HepG2 (cell line): ENCODE measurements at regions not wholly inside any gene's neighbourhood (a gene's known extent, or its start where the extent isn't known, plus 50 kb on each side); places are given as distances from the start of the nearest gene placed in this dataset.

Experiments
- CHD2 ChIP-seq: IDR thresholded peaks from 2 replicates; pipeline ENCODE4 v1.6.1; 2011; ENCODE audit warnings: low read depth, low read length, improper control_type of control experiment
- CTCF ChIP-seq: sonication (generic); formaldehyde crosslinking; IDR thresholded peaks from 2 replicates; pipeline ENCODE4 v1.5.0; 2020; ENCODE audit warnings: mild to moderate bottlenecking, missing genetic modification reagents, moderate library complexity
- FLYWCH1 ChIP-seq: sonication (generic); formaldehyde crosslinking; IDR thresholded peaks from 2 replicates; pipeline ENCODE4 v1.8.1; 2023; ENCODE audit warnings: mild to moderate bottlenecking, missing genetic modification reagents
- KAT7 ChIP-seq: IDR thresholded peaks from 2 replicates; pipeline ENCODE4 v1.6.1; 2018; ENCODE audit warnings: borderline replicate concordance, missing compliant biosample characterization
- KDM3A ChIP-seq: IDR thresholded peaks from 2 replicates; pipeline ENCODE4 v1.6.1; 2018; ENCODE audit warnings: low read depth, missing compliant biosample characterization
- SKI ChIP-seq: fragments of 450-650 bp; IDR thresholded peaks from one replicate; pipeline ENCODE4 v1.6.1; 2018; ENCODE audit warnings: mild to moderate bottlenecking; ENCODE audit not compliant: partially characterized antibody
- STAT6 ChIP-seq: sonication (generic); formaldehyde crosslinking; IDR thresholded peaks from 2 replicates; pipeline ENCODE4 v1.4.0; 2020; ENCODE audit warnings: missing genetic modification reagents, mild to moderate bottlenecking, borderline replicate concordance
- TBP ChIP-seq: sonication (generic); formaldehyde crosslinking; IDR thresholded peaks from 2 replicates; pipeline ENCODE4 v1.5.0; 2020; ENCODE audit warnings: missing genetic modification reagents
- YY1 ChIP-seq: IDR thresholded peaks from 2 replicates; pipeline ENCODE4 v1.6.1; 2011; ENCODE audit warnings: low read length, low read depth, moderate library complexity, mild to moderate bottlenecking; ENCODE audit not compliant: insufficient read depth, insufficient replicate concordance
- ZBTB33 ChIP-seq: sonication (generic); formaldehyde crosslinking; IDR thresholded peaks from 2 replicates; pipeline ENCODE4 v1.4.0; 2020; ENCODE audit warnings: missing genetic modification reagents
- ZNF430 ChIP-seq: sonication (generic); formaldehyde crosslinking; IDR thresholded peaks from 2 replicates; pipeline ENCODE4 v1.9.0; 2021; ENCODE audit warnings: mild to moderate bottlenecking, missing genetic modification reagents

- TF ChIP-seq YY1 (no peak), CTCF (CRISPR knock-in tag) (no peak), ZNF430 (CRISPR knock-in tag) (no peak), TBP (CRISPR knock-in tag) (no peak), ZBTB33 (CRISPR knock-in tag) (no peak), FLYWCH1 (no peak), STAT6 (CRISPR knock-in tag) (no peak), CHD2 (no peak), KDM3A (CRISPR knock-in tag) (no peak), KAT7 (CRISPR knock-in tag) (no peak), SKI (no peak)
Measured at GRCh38 chr7:85630904-85631600, 444.2 kb upstream of the SEMA3D start.
